ENCODE measurements at regions not wholly inside any gene's neighbourhood (a gene's known extent, or its start where the extent isn't known, plus 50 kb on each side); places are given as distances from the start of the nearest gene placed in this dataset.
A peak's percentile ranks its signal among the peaks of the same experiment; 100 is the strongest.

- TF ChIP-seq CTCF (conservative IDR thresholded peaks at IDR 0.05; ENCODE audit: low read depth, low read length) = no peak
- DNase-seq (ENCODE audit: low read depth) = peak; percentile 88
Observed at GRCh38 chrX:45769761-45770582, 569.3 kb upstream of the DIPK2B start.

GRCh38 chrX:45768666-45769236 lies 568.1 kb upstream of the DIPK2B start:
- TF ChIP-seq CTCF (conservative IDR thresholded peaks at IDR 0.05; ENCODE audit: low read depth, low read length) = no peak
- DNase-seq (ENCODE audit: low read depth) = no peak
- peak overlapping the region; percentile 70 for H3K4me3 ChIP-seq (ENCODE audit: low read length)

More at GRCh38 chrX:45769761-45770582, 569.3 kb upstream of the DIPK2B start:
- peak overlapping the region; percentile 70 for H3K4me3 ChIP-seq (ENCODE audit: low read length)

GRCh38 chrX:45766981-45767501 lies 566.4 kb upstream of the DIPK2B start:
- TF ChIP-seq CTCF (conservative IDR thresholded peaks at IDR 0.05; ENCODE audit: low read depth, low read length) = peak; percentile 7
- H3K4me3 ChIP-seq (ENCODE audit: low read length) = peak overlapping the region; percentile 70
- no peak for DNase-seq (ENCODE audit: low read depth)

- H3K4me3 ChIP-seq (ENCODE audit: low read length) = peak overlapping the region; percentile 1
- no peak for DNase-seq (ENCODE audit: low read depth)
- TF ChIP-seq CTCF (conservative IDR thresholded peaks at IDR 0.05; ENCODE audit: low read depth, low read length) = no peak
Observed at GRCh38 chrX:45765767-45766166, 565.1 kb upstream of the DIPK2B start.

- no peak overlapping the region for H3K4me3 ChIP-seq (ENCODE audit: low read length)
- TF ChIP-seq CTCF (conservative IDR thresholded peaks at IDR 0.05; ENCODE audit: low read depth, low read length) = no peak
- no peak for DNase-seq (ENCODE audit: low read depth)
Observed at GRCh38 chrX:45765281-45765680, 564.6 kb upstream of the DIPK2B start.

- TF ChIP-seq CTCF (conservative IDR thresholded peaks at IDR 0.05; ENCODE audit: low read depth, low read length) = no peak
- no peak for DNase-seq (ENCODE audit: low read depth)
Observed at GRCh38 chrX:45762699-45763647, 562.3 kb upstream of the DIPK2B start.

More at GRCh38 chrX:45762699-45763647, 562.3 kb upstream of the DIPK2B start:
- H3K4me3 ChIP-seq (ENCODE audit: low read length) = no peak overlapping the region
